SK-N-SH (cell line): ENCODE measurements at regions not wholly inside any gene's neighbourhood (a gene's known extent, or its start where the extent isn't known, plus 50 kb on each side); places are given as distances from the start of the nearest gene placed in this dataset.

ENCODE experiments used
- CTCF ChIA-PET: fragments of 300-600, 350-600 bp; formaldehyde crosslinking; extraction: SDS; loops from one replicate; lab custom pipeline; 2021; lab: Yijun Ruan, JAX
- POLR2A ChIA-PET: fragments of 350-600 bp; sonication (Branson Sonifier 250); formaldehyde crosslinking; extraction: SDS; loops from one replicate; lab custom pipeline; 2020; ENCODE audit warnings: antibody characterized with exemption, inconsistent platforms; lab: Yijun Ruan, JAX
- DNase-seq: peaks from one replicate; pipeline ENCODE4 v3.0.0; 2012
- H2AFZ ChIP-seq: fragments of 200-600 bp; sonication (generic); 2 replicates; pipeline ENCODE4 v1.8.1; 2016; ENCODE audit warnings: antibody characterized with exemption, mild to moderate bottlenecking, low read depth
- H3F3A ChIP-seq: fragments of 200-600 bp; sonication (generic); replicated peaks from 2 replicates; pipeline ENCODE3; 2016; ENCODE audit warnings: antibody characterized with exemption, mild to moderate bottlenecking; ENCODE audit not compliant: insufficient read depth
- H3K27ac ChIP-seq, 2 experiments: fragments of 200-500 bp in 1 of 2; fragments of 200-600 bp in 1 of 2; sonication (Bioruptor generic) in 1 of 2; sonication (generic), shearing (Covaris generic) in 1 of 2; 2 replicates each; pipeline versions ENCODE4 v1.5.1 to v1.6.1; 2014 to 2016; ENCODE audit warnings: low read depth in 2 of 2, inconsistent platforms in 1 of 2, low read length in 1 of 2, mild to moderate bottlenecking in 1 of 2, mixed read lengths in 1 of 2
- H3K27me3 ChIP-seq: fragments of 200-600 bp; sonication (generic), shearing (Covaris generic); 2 replicates; pipeline ENCODE4 v1.6.1; 2016; ENCODE audit warnings: mixed run types; ENCODE audit not compliant: insufficient read depth
- H3K36me3 ChIP-seq, 2 experiments: fragments of 200-500 bp in 1 of 2; fragments of 200-600 bp in 1 of 2; sonication (Bioruptor generic) in 1 of 2; sonication (generic) in 1 of 2; replicated peaks in 1 of 2; 2 replicates each; pipeline versions ENCODE3 to v1.5.1; 2014 to 2016; ENCODE audit warnings: low read length in 1 of 2, mild to moderate bottlenecking in 1 of 2; ENCODE audit not compliant: insufficient read depth in 2 of 2, control insufficient read depth in 1 of 2
- H3K4me1 ChIP-seq, 2 experiments: fragments of 200-500 bp in 1 of 2; fragments of 200-600 bp in 1 of 2; sonication (Bioruptor generic) in 1 of 2; sonication (generic), shearing (Covaris generic) in 1 of 2; 2 replicates each; pipeline versions ENCODE4 v1.5.1 to v1.6.1; 2014 to 2016; ENCODE audit warnings: low read depth in 1 of 2, low read length in 1 of 2, mixed run types in 1 of 2; ENCODE audit not compliant: insufficient read depth in 2 of 2, control insufficient read depth in 1 of 2
- H3K4me2 ChIP-seq: fragments of 200-600 bp; sonication (generic), shearing (Covaris generic); 2 replicates; pipeline ENCODE4 v1.6.1; 2017; ENCODE audit warnings: mixed run types
- H3K4me3 ChIP-seq, 2 experiments: fragments of 200-500 bp in 1 of 2; fragments of 200-600 bp in 1 of 2; sonication (Bioruptor generic) in 1 of 2; sonication (generic), shearing (Covaris generic) in 1 of 2; 2 replicates each; pipeline versions ENCODE4 v1.5.1 to v1.8.1; 2014 to 2016; ENCODE audit warnings: low read depth in 2 of 2, inconsistent platforms in 1 of 2, low read length in 1 of 2, mild to moderate bottlenecking in 1 of 2, mixed read lengths in 1 of 2, moderate library complexity in 1 of 2
- H3K79me2 ChIP-seq: fragments of 200-600 bp; sonication (generic); 2 replicates; pipeline ENCODE4 v1.8.1; 2017; ENCODE audit warnings: mild to moderate bottlenecking; ENCODE audit not compliant: insufficient read depth
- H3K9ac ChIP-seq: fragments of 200-600 bp; sonication (generic); 2 replicates; pipeline ENCODE4 v1.6.1; 2017; ENCODE audit warnings: mixed run types
- H3K9me2 ChIP-seq: fragments of 200-600 bp; sonication (generic); 2 replicates; pipeline ENCODE4 v1.6.1; 2017; ENCODE audit warnings: mixed run types
- H3K9me3 ChIP-seq: fragments of 200-600 bp; sonication (generic); 2 replicates; pipeline ENCODE4 v1.6.1; 2017; ENCODE audit warnings: mixed run types, mild to moderate bottlenecking, moderate library complexity
- H4K20me1 ChIP-seq: fragments of 200-600 bp; sonication (generic); 2 replicates; pipeline ENCODE4 v1.6.1; 2017; ENCODE audit warnings: mild to moderate bottlenecking, mixed run types; ENCODE audit not compliant: insufficient read depth
- GATA2 ChIP-seq: sonication (generic); formaldehyde crosslinking; IDR thresholded peaks from 2 replicates; pipeline ENCODE4 v1.5.0; 2020; ENCODE audit warnings: mild to moderate bottlenecking, missing genetic modification reagents
- MAX ChIP-seq: IDR thresholded peaks from 2 replicates; pipeline ENCODE4 v1.4.0; 2012; ENCODE audit warnings: low read depth
- MXI1 ChIP-seq: IDR thresholded peaks from 2 replicates; pipeline ENCODE4 v1.6.1; 2012; ENCODE audit warnings: mild to moderate bottlenecking, low read depth, low read length, improper control_type of control experiment
- POLR2AphosphoS5 ChIP-seq: IDR thresholded peaks from 2 replicates; pipeline ENCODE4 v1.6.1; 2012; ENCODE audit warnings: low read depth, low read length
- RAD21 ChIP-seq: IDR thresholded peaks from 2 replicates; pipeline ENCODE4 v1.6.1; 2012; ENCODE audit warnings: mild to moderate bottlenecking, low read length
- RCOR1 ChIP-seq: fragments of 150-350 bp; IDR thresholded peaks from 2 replicates; pipeline ENCODE4 v1.6.1; 2017; ENCODE audit warnings: antibody characterized with exemption, low read length
- SIN3A ChIP-seq: IDR thresholded peaks from 2 replicates; pipeline ENCODE4 v1.6.1; 2012; ENCODE audit warnings: low read depth, mild to moderate bottlenecking, low read length, moderate library complexity, borderline replicate concordance
- TEAD4 ChIP-seq: IDR thresholded peaks from 2 replicates; pipeline ENCODE4 v1.4.0; 2012; ENCODE audit warnings: mild to moderate bottlenecking, borderline replicate concordance; ENCODE audit not compliant: insufficient read depth
- USF1 ChIP-seq: IDR thresholded peaks from 2 replicates; pipeline ENCODE4 v1.4.0; 2012; ENCODE audit warnings: low read depth, borderline replicate concordance
- ZBTB33 ChIP-seq: IDR thresholded peaks from 2 replicates; pipeline ENCODE4 v1.4.0; 2012; ENCODE audit warnings: low read depth, borderline replicate concordance
- WGBS: methylation state at CpG from one replicate; pipeline ENCODE4 v1.1.6; 2017; ENCODE audit warnings: low lambda C conversion rate; 5-methylcytosine and 5-hydroxymethylcytosine counted together

- H3K36me3 ChIP-seq = no peaks in the 10 kb centered on the region
- TF ChIP-seq MXI1 (no peak), RCOR1 (no peak), TEAD4 (no peak), ZBTB33 (no peak), RAD21 (no peak), POLR2AphosphoS5 (no peak), USF1 (no peak)
- no peaks in the 10 kb centered on the region for H3K79me2 ChIP-seq
- 0 out of 2 replicates have a peak, but pooled peaks cover 4% of the 10 kb centered on the region for H3K9me3 ChIP-seq
- no peaks in the 10 kb centered on the region for H3K27me3 ChIP-seq
- H3K4me2 ChIP-seq = no peak overlapping the region
- CTCF ChIA-PET = interaction anchor here (0.6 to 1.3 kb wide), 2 partner anchors 12 to 1571 kb away, joined by 3 to 4 read pairs; no protein-coding TSS in a partner anchor
- H2AFZ ChIP-seq = no peak overlapping the region
- no peaks in the 10 kb centered on the region for H4K20me1 ChIP-seq
- H3K9me2 ChIP-seq = no peaks in the 10 kb centered on the region
- no peak overlapping the region for H3K4me3 ChIP-seq
- POLR2A ChIA-PET = no interaction called here
- DNase-seq = no peak
- no peaks in the 10 kb centered on the region for H3F3A ChIP-seq
- WGBS = 24% methylated on average over 2 of the region's 3 CpGs
- H3K9ac ChIP-seq = no peak overlapping the region
- no peaks in the 10 kb centered on the region for H3K4me1 ChIP-seq
- no peak overlapping the region for H3K27ac ChIP-seq
Observed at GRCh38 chr4:175054980-175055379, 136.8 kb downstream of the ADAM29 start.

GRCh38 chr4:175062183-175062592 lies 144.0 kb downstream of the ADAM29 start:
- no peak overlapping the region for H3K4me3 ChIP-seq
- H4K20me1 ChIP-seq = no peaks in the 10 kb centered on the region
- no peaks in the 10 kb centered on the region for H3K4me1 ChIP-seq
- H3K9me3 ChIP-seq = no peaks in the 10 kb centered on the region
- H2AFZ ChIP-seq = no peak overlapping the region
- TF ChIP-seq MXI1 = no peak
- TF ChIP-seq MAX = no peak
- no peak for TF ChIP-seq SIN3A
- no peak for TF ChIP-seq GATA2
- no peak overlapping the region for H3K27ac ChIP-seq
- no peaks in the 10 kb centered on the region for H3K36me3 ChIP-seq
- ChIA-PET POLR2A (no interaction called here), CTCF (no interaction called here)
- H3K79me2 ChIP-seq = no peaks in the 10 kb centered on the region
- H3K9me2 ChIP-seq = no peaks in the 10 kb centered on the region
- WGBS = 0% methylated on average over 1 of the region's 3 CpGs
- no peak overlapping the region for H3K4me2 ChIP-seq
- H3F3A ChIP-seq = no peaks in the 10 kb centered on the region
- no peak overlapping the region for H3K9ac ChIP-seq
- DNase-seq = no peak
- H3K27me3 ChIP-seq = no peaks in the 10 kb centered on the region
